ENCODE measurements at regions not wholly inside any gene's neighbourhood (a gene's known extent, or its start where the extent isn't known, plus 50 kb on each side); places are given as distances from the start of the nearest gene placed in this dataset.

GRCh38 chr6:137781639-137782038 lies 85.4 kb upstream of the TNFAIP3 start:
- Histone ChIP-seq H3K9ac (ENCODE audit: low read length) (no peak overlapping the region), H3K4me2 (ENCODE audit: low read length) (no peak overlapping the region), H4K20me1 (ENCODE audit: insufficient read depth, low read length) (no peaks in the 10 kb centered on the region), H3K9me3 (ENCODE audit: low read length) (no peaks in the 10 kb centered on the region), H3K4me3 (ENCODE audit: low read depth, low read length, poor library complexity, severe bottlenecking) (no peak overlapping the region), H3F3A (ENCODE audit: insufficient read depth, low read length) (no peaks in the 10 kb centered on the region), H3K27ac (ENCODE audit: low read depth, low read length, poor library complexity, severe bottlenecking) (no peak overlapping the region), H2AFZ (ENCODE audit: low read length) (no peak overlapping the region), H3K36me3 (ENCODE audit: insufficient read depth, low read length) (no peaks in the 10 kb centered on the region), H3K9me2 (ENCODE audit: low read depth, low read length) (no peaks in the 10 kb centered on the region), H3K79me2 (ENCODE audit: insufficient read depth, low read length) (no peaks in the 10 kb centered on the region), H3K4me1 (ENCODE audit: insufficient read depth, low read length, severe bottlenecking) (no peaks in the 10 kb centered on the region), H3K27me3 (ENCODE audit: insufficient read depth, low read length) (no peaks in the 10 kb centered on the region)
- TF ChIP-seq CTCF (IDR thresholded peaks at IDR 0.05; ENCODE audit: low read length) (no peak), EZH2 (IDR thresholded peaks at IDR 0.05; ENCODE audit: borderline replicate concordance, low read length) (no peak)

- Histone ChIP-seq H2AFZ (ENCODE audit: low read length) (no peak overlapping the region), H3K27ac (ENCODE audit: low read depth, low read length, poor library complexity, severe bottlenecking) (no peak overlapping the region), H3K9me3 (ENCODE audit: low read length) (no peaks in the 10 kb centered on the region), H3K36me3 (ENCODE audit: insufficient read depth, low read length) (no peaks in the 10 kb centered on the region), H3K4me2 (ENCODE audit: low read length) (no peak overlapping the region), H3K9me2 (ENCODE audit: low read depth, low read length) (no peaks in the 10 kb centered on the region), H3K4me3 (ENCODE audit: low read depth, low read length, poor library complexity, severe bottlenecking) (no peak overlapping the region), H4K20me1 (ENCODE audit: insufficient read depth, low read length) (no peaks in the 10 kb centered on the region), H3K27me3 (ENCODE audit: insufficient read depth, low read length) (no peaks in the 10 kb centered on the region), H3K4me1 (ENCODE audit: insufficient read depth, low read length, severe bottlenecking) (no peaks in the 10 kb centered on the region), H3F3A (ENCODE audit: insufficient read depth, low read length) (no peaks in the 10 kb centered on the region), H3K79me2 (ENCODE audit: insufficient read depth, low read length) (no peaks in the 10 kb centered on the region), H3K9ac (ENCODE audit: low read length) (no peak overlapping the region)
- TF ChIP-seq EZH2 (IDR thresholded peaks at IDR 0.05; ENCODE audit: borderline replicate concordance, low read length), result no peak
- TF ChIP-seq CTCF (IDR thresholded peaks at IDR 0.05; ENCODE audit: low read length), result no peak
Measured at GRCh38 chr6:137782166-137783039, 84.7 kb upstream of the TNFAIP3 start.

GRCh38 chr6:137783710-137784109 lies 83.3 kb upstream of the TNFAIP3 start:
- no peak overlapping the region for H3K4me3 ChIP-seq (ENCODE audit: low read depth, low read length, poor library complexity, severe bottlenecking)
- no peaks in the 10 kb centered on the region for H3K79me2 ChIP-seq (ENCODE audit: insufficient read depth, low read length)
- no peaks in the 10 kb centered on the region for H3K9me3 ChIP-seq (ENCODE audit: low read length)
- no peak overlapping the region for H3K4me2 ChIP-seq (ENCODE audit: low read length)
- H3K27ac ChIP-seq (ENCODE audit: low read depth, low read length, poor library complexity, severe bottlenecking), result no peak overlapping the region
- no peaks in the 10 kb centered on the region for H3K27me3 ChIP-seq (ENCODE audit: insufficient read depth, low read length)
- TF ChIP-seq CTCF (IDR thresholded peaks at IDR 0.05; ENCODE audit: low read length) (no peak), EZH2 (IDR thresholded peaks at IDR 0.05; ENCODE audit: borderline replicate concordance, low read length) (no peak)
- no peaks in the 10 kb centered on the region for H3K4me1 ChIP-seq (ENCODE audit: insufficient read depth, low read length, severe bottlenecking)
- no peaks in the 10 kb centered on the region for H3K9me2 ChIP-seq (ENCODE audit: low read depth, low read length)
- H3F3A ChIP-seq (ENCODE audit: insufficient read depth, low read length), result no peaks in the 10 kb centered on the region
- H2AFZ ChIP-seq (ENCODE audit: low read length), result no peak overlapping the region
- H4K20me1 ChIP-seq (ENCODE audit: insufficient read depth, low read length), result no peaks in the 10 kb centered on the region
- H3K36me3 ChIP-seq (ENCODE audit: insufficient read depth, low read length), result no peaks in the 10 kb centered on the region
- H3K9ac ChIP-seq (ENCODE audit: low read length), result no peak overlapping the region

All from OCI-LY1 (cell line).